Neuronal stem cell (in vitro differentiated cells): ENCODE measurements at regions not wholly inside any gene's neighbourhood (a gene's known extent, or its start where the extent isn't known, plus 50 kb on each side); places are given as distances from the start of the nearest gene placed in this dataset.

Source experiments
- DNase-seq: peaks from one replicate; pipeline ENCODE4 v3.0.0-alpha.2; 2013; ENCODE audit warnings: low spot score
- H2AFZ ChIP-seq: one replicate; pipeline ENCODE4 v1.6.1; 2013; ENCODE audit warnings: mild to moderate bottlenecking, low read length, inconsistent platforms
- H2AK5ac ChIP-seq: 2 replicates; pipeline ENCODE4 v1.6.1; 2013; ENCODE audit warnings: low read depth, mild to moderate bottlenecking, inconsistent platforms, low read length, moderate library complexity, mixed read lengths
- H2BK120ac ChIP-seq: 2 replicates; pipeline ENCODE4 v1.6.1; 2013; ENCODE audit warnings: low read depth, mild to moderate bottlenecking, inconsistent platforms, low read length, moderate library complexity, mixed read lengths
- H2BK12ac ChIP-seq: one replicate; pipeline ENCODE4 v1.6.1; 2013; ENCODE audit warnings: low read length, inconsistent platforms
- H2BK15ac ChIP-seq: 2 replicates; pipeline ENCODE4 v1.6.1; 2013; ENCODE audit warnings: mild to moderate bottlenecking, low read length, inconsistent platforms, mixed read lengths
- H2BK5ac ChIP-seq: one replicate; pipeline ENCODE4 v1.6.1; 2013; ENCODE audit warnings: inconsistent platforms, mild to moderate bottlenecking, low read length, moderate library complexity
- H3K14ac ChIP-seq: one replicate; pipeline ENCODE4 v1.6.1; 2013; ENCODE audit warnings: low read length, inconsistent platforms
- H3K18ac ChIP-seq: 2 replicates; pipeline ENCODE4 v1.6.1; 2013; ENCODE audit warnings: low read length, inconsistent platforms
- H3K23ac ChIP-seq: 2 replicates; pipeline ENCODE4 v1.6.1; 2013; ENCODE audit warnings: low read depth, mild to moderate bottlenecking, mixed read lengths, low read length, inconsistent platforms; ENCODE audit not compliant: poor library complexity
- H3K27ac ChIP-seq: replicated peaks from 3 replicates; pipeline ENCODE4 v1.5.1; 2013; ENCODE audit warnings: low read length, inconsistent platforms
- H3K27me3 ChIP-seq, 3 experiments: 2 replicates each; pipeline ENCODE4 v1.6.1; 2013; ENCODE audit warnings: low read length in 3 of 3, mild to moderate bottlenecking in 2 of 3, inconsistent platforms in 1 of 3, low read depth in 1 of 3, mixed read lengths in 1 of 3, moderate library complexity in 1 of 3; ENCODE audit not compliant: control insufficient read depth in 3 of 3, insufficient read depth in 3 of 3
- H3K36me3 ChIP-seq, 2 donors: replicated peaks in 1 of 2; 2 replicates each; pipeline ENCODE4 v1.6.1; 2013; ENCODE audit warnings: low read length in 2 of 2; ENCODE audit not compliant: control insufficient read depth in 2 of 2, insufficient read depth in 2 of 2
- H3K4ac ChIP-seq: 2 replicates; pipeline ENCODE4 v1.6.1; 2013; ENCODE audit warnings: inconsistent platforms, mild to moderate bottlenecking, low read length, moderate library complexity
- H3K4me1 ChIP-seq, 2 donors: 1 replicate in 1 of 2; 2 replicates in 1 of 2; pipeline ENCODE4 v1.6.1; 2013; ENCODE audit warnings: low read length in 2 of 2, low read depth in 1 of 2; ENCODE audit not compliant: control insufficient read depth in 2 of 2, insufficient read depth in 1 of 2
- H3K4me2 ChIP-seq: one replicate; pipeline ENCODE4 v1.6.1; 2013; ENCODE audit warnings: mild to moderate bottlenecking, low read length, inconsistent platforms; ENCODE audit not compliant: insufficient read depth, poor library complexity, severe bottlenecking
- H3K4me3 ChIP-seq, 2 donors: 2 replicates each; pipeline ENCODE4 v1.5.1; 2013; ENCODE audit warnings: low read length in 2 of 2, mild to moderate bottlenecking in 2 of 2, inconsistent platforms in 1 of 2, moderate library complexity in 1 of 2
- H3K79me1 ChIP-seq: one replicate; pipeline ENCODE4 v1.6.1; 2013; ENCODE audit warnings: low read depth, mild to moderate bottlenecking, inconsistent platforms, low read length, moderate library complexity
- H3K9ac ChIP-seq: one replicate; pipeline ENCODE4 v1.6.1; 2013; ENCODE audit warnings: mild to moderate bottlenecking, low read depth, low read length, inconsistent platforms; ENCODE audit not compliant: poor library complexity
- H3K9me3 ChIP-seq, 2 donors: replicated peaks in 1 of 2; 2 replicates each; pipeline versions ENCODE3 to v1.6.1; 2013; ENCODE audit warnings: low read length in 2 of 2, mild to moderate bottlenecking in 2 of 2, inconsistent platforms in 1 of 2, low read depth in 1 of 2, mixed read lengths in 1 of 2, moderate library complexity in 1 of 2; ENCODE audit not compliant: control insufficient read depth in 2 of 2, insufficient read depth in 1 of 2
- H4K8ac ChIP-seq: one replicate; pipeline ENCODE4 v1.6.1; 2013; ENCODE audit warnings: low read depth, mild to moderate bottlenecking, inconsistent platforms, low read length, moderate library complexity
- H4K91ac ChIP-seq: one replicate; pipeline ENCODE4 v1.6.1; 2013; ENCODE audit warnings: low read length, low read depth, mild to moderate bottlenecking, inconsistent platforms; ENCODE audit not compliant: poor library complexity
- WGBS, 2 donors: extraction: QIAGEN DNeasy Blood & Tissue Kit; methylation state at CpG; one replicate each; pipeline ENCODE4 v1.1.7; 2013; ENCODE audit warnings: missing lambda C conversion rate in 2 of 2, mixed read lengths in 1 of 2; ENCODE audit not compliant: insufficient read length in 2 of 2, insufficient replicate concordance in 1 of 2; ENCODE audit errors: extremely low coverage in 2 of 2; 5-methylcytosine and 5-hydroxymethylcytosine counted together

DNA sequence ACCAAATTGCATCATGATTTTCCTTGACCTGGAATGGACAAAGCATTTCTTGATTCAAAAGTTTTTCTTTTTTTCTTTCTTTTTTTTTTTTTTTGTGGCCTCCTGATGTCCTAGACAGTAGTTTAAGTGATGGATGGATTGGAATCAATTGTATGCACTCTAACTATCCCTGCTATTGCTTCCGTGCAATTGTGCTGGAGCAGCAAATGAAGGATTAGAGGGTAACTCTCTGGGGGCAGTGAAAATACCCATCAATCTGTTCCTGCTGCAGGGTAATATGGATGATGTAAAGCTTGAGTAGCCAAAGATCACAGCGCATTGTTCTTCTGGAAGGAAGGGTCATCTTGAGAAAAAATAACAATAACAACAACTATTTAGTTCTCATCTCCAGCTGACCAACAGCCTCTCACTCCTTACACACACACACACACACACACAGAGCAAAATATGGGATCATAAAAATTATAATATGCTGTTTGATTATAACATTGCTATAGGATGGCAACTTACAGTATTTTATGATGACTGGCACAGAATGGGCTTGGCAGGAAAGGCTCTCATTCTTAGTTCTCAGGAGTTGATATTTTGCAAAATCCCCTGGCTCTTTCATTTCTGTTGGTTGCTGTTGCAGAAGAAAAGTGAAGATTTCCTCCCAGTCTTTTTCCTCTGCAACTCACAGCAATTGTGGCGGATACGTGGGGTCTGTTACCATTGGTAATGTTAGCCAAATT is 160.9 kb upstream of the DMAC1 start:
- Histone ChIP-seq H3K27me3 (no peaks in the 10 kb centered on the region), H3K14ac (no peak overlapping the region), H3K4me3 (no peak overlapping the region), H2BK12ac (no peak overlapping the region), H2AFZ (peak overlapping the region; percentile 31), H2AK5ac (no peak overlapping the region), H3K4me1 (peaks cover 8 to 16% of the 10 kb centered on the region in 2 donors), H3K23ac (no peak overlapping the region), H3K4me2 (no peak overlapping the region), H2BK5ac (no peak overlapping the region), H4K91ac (no peak overlapping the region), H3K18ac (no peak overlapping the region), H3K4ac (no peak overlapping the region), H2BK15ac (no peak overlapping the region), H3K27ac (no peak overlapping the region), H3K9ac (no peak overlapping the region), H4K8ac (no peak overlapping the region), H2BK120ac (no peak overlapping the region), H3K36me3 (no peaks in the 10 kb centered on the region), H3K79me1 (no peaks in the 10 kb centered on the region), H3K9me3 (peaks cover 0 to 1% of the 10 kb centered on the region in 2 donors)
- no CpG with 5 or more reads among the region's 4 CpGs for WGBS, 2 donors
- DNase-seq: no peak

DNA sequence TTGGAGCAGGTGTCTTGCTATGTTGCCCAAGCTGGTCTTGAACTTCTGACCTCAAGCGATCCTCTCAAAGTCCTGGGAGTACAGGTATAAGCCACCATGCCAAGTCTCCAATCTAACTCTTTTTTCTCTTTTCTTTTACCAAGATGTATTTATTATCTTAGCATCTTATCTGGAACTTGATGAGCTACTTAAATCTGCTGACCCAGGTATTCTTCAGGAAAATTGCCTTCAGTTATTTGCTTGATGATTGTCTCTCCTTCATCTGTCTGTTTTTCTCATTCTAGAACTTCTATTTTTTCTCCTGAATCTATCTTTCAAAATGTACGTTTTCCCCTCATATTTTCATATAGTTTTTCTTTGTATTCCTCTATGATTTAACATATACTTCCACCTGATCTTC is 158.2 kb upstream of the DMAC1 start:
- H3K36me3 ChIP-seq: no peaks in the 10 kb centered on the region
- H2BK12ac ChIP-seq: no peak overlapping the region
- H2BK5ac ChIP-seq: no peak overlapping the region
- H3K9me3 ChIP-seq: no peaks in the 10 kb centered on the region
- H3K79me1 ChIP-seq: no peaks in the 10 kb centered on the region
- no peak overlapping the region for H3K4me3 ChIP-seq
- no CpG with 5 or more reads among the region's 2 CpGs for WGBS, 2 donors
- H3K27me3 ChIP-seq: no peaks in the 10 kb centered on the region
- no peak overlapping the region for H2AK5ac ChIP-seq
- DNase-seq: no peak
- peaks cover 8 to 16% of the 10 kb centered on the region in 2 donors for H3K4me1 ChIP-seq
- H3K23ac ChIP-seq: no peak overlapping the region
- no peak overlapping the region for H4K8ac ChIP-seq
- no peak overlapping the region for H2AFZ ChIP-seq
- no peak overlapping the region for H3K27ac ChIP-seq
- no peak overlapping the region for H2BK120ac ChIP-seq
- H3K4me2 ChIP-seq: no peak overlapping the region
- no peak overlapping the region for H3K14ac ChIP-seq
- no peak overlapping the region for H3K9ac ChIP-seq
- H2BK15ac ChIP-seq: no peak overlapping the region
- no peak overlapping the region for H3K4ac ChIP-seq
- H3K18ac ChIP-seq: no peak overlapping the region
- no peak overlapping the region for H4K91ac ChIP-seq

DNA sequence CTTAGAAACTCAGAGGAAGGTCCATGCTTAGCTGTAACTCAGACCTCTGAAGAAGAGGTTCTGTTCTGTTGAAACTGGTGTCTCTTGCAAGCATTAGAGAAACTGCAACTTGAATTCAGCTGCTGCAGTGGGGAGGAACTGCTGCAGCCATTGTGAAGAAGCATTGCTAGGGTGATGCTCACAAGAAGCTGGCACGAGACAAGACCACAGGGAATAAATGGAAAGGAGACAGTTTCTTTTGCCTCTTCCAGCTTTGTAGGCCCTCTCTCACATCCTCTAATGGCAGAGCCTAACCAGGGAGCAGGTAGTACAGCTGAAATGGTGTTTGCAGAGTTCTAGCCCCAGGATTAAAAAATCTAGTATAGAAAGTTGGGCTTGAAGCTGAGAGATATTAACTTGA is 148.0 kb upstream of the DMAC1 start:
- peak overlapping the region; percentile 75 for H2AFZ ChIP-seq
- no peak overlapping the region for H3K4ac ChIP-seq
- H3K23ac ChIP-seq: no peak overlapping the region
- H3K36me3 ChIP-seq: no peaks in the 10 kb centered on the region
- no peaks in the 10 kb centered on the region for H3K79me1 ChIP-seq
- no peak overlapping the region for H3K4me2 ChIP-seq
- H3K27me3 ChIP-seq: no peaks in the 10 kb centered on the region
- no peak overlapping the region for H4K8ac ChIP-seq
- no peaks in the 10 kb centered on the region for H3K4me1 ChIP-seq
- H3K27ac ChIP-seq: no peak overlapping the region
- no CpG with 5 or more reads among the region's 1 CpG for WGBS, 2 donors
- H2BK5ac ChIP-seq: no peak overlapping the region
- H3K9ac ChIP-seq: no peak overlapping the region
- H2AK5ac ChIP-seq: no peak overlapping the region
- no peaks in the 10 kb centered on the region for H3K9me3 ChIP-seq
- no peak overlapping the region for H3K4me3 ChIP-seq
- no peak overlapping the region for H3K14ac ChIP-seq
- H4K91ac ChIP-seq: no peak overlapping the region
- H2BK120ac ChIP-seq: no peak overlapping the region
- no peak overlapping the region for H3K18ac ChIP-seq
- no peak for DNase-seq
- H2BK15ac ChIP-seq: no peak overlapping the region
- no peak overlapping the region for H2BK12ac ChIP-seq

DNA sequence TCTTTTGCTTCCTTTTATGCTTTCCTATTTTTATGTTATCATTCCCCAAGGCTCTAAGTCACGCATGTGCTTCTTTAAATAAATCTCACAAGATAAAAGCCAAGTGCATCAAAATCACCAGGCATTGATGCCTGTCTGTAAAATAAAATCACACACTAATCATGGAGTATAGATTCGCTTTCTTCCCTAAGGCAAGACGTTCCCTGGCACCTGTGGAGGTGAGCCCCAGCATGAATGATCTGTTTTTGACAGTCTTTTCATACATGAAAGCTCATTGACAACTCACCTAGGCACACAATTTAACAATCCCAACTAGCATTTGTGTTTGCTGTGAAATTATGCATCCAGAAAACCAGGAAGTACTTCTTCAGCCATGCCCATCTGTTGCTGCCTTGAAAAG is 146.9 kb upstream of the DMAC1 start:
- H2AK5ac ChIP-seq: no peak overlapping the region
- no peaks in the 10 kb centered on the region for H3K9me3 ChIP-seq
- no peak overlapping the region for H3K14ac ChIP-seq
- no peak overlapping the region for H3K27ac ChIP-seq
- H3K18ac ChIP-seq: no peak overlapping the region
- no peak overlapping the region for H2BK15ac ChIP-seq
- H3K27me3 ChIP-seq: no peaks in the 10 kb centered on the region
- no peaks in the 10 kb centered on the region for H3K4me1 ChIP-seq
- no peak overlapping the region for H3K4me2 ChIP-seq
- H3K4ac ChIP-seq: no peak overlapping the region
- no peak overlapping the region for H2BK12ac ChIP-seq
- H3K79me1 ChIP-seq: no peaks in the 10 kb centered on the region
- H2BK120ac ChIP-seq: no peak overlapping the region
- H3K23ac ChIP-seq: no peak overlapping the region
- no peak overlapping the region for H4K91ac ChIP-seq
- H2BK5ac ChIP-seq: no peak overlapping the region
- no peak overlapping the region for H4K8ac ChIP-seq
- no peak overlapping the region for H2AFZ ChIP-seq
- DNase-seq: no peak
- no peak overlapping the region for H3K4me3 ChIP-seq
- no CpG with 5 or more reads among the region's 3 CpGs for WGBS, 2 donors
- no peaks in the 10 kb centered on the region for H3K36me3 ChIP-seq
- H3K9ac ChIP-seq: no peak overlapping the region
